HFFc6 (cell line): ENCODE measurements at regions not wholly inside any gene's neighbourhood (a gene's known extent, or its start where the extent isn't known, plus 50 kb on each side); places are given as distances from the start of the nearest gene placed in this dataset.

Source experiments
- DNase-seq: peaks from one replicate; pipeline ENCODE4 v3.0.0-alpha.2; 2018
- H3K27ac Mint-ChIP-seq: 2 replicates; pipeline ENCODE4 v1.8.0; 2020; ENCODE audit warnings: mild to moderate bottlenecking, mixed read lengths
- H3K27me3 Mint-ChIP-seq: 2 replicates; pipeline ENCODE4 v1.8.0; 2021; ENCODE audit warnings: mild to moderate bottlenecking, moderate library complexity, mixed read lengths; ENCODE audit not compliant: insufficient read depth
- H3K36me3 Mint-ChIP-seq: 2 replicates; pipeline ENCODE4 v1.8.0; 2021; ENCODE audit warnings: low read depth, mixed read lengths
- H3K4me1 Mint-ChIP-seq: 2 replicates; pipeline ENCODE4 v1.8.0; 2020; ENCODE audit warnings: low read depth, mixed read lengths
- H3K4me3 Mint-ChIP-seq: 2 replicates; pipeline ENCODE4 v1.8.0; 2020; ENCODE audit warnings: mild to moderate bottlenecking, moderate library complexity, mixed read lengths
- H3K9me3 Mint-ChIP-seq: 2 replicates; pipeline ENCODE4 v1.8.0; 2020; ENCODE audit warnings: mild to moderate bottlenecking, mixed read lengths
- CTCF ChIP-seq: fragments of 200-600 bp; sonication (generic); IDR thresholded peaks from 2 replicates; pipeline ENCODE4 v1.5.0; 2021; ENCODE audit warnings: antibody characterized with exemption, mild to moderate bottlenecking

GRCh38 chr3:146655333-146655996 is 50.3 kb upstream of the PLSCR5 start:
- Mint-ChIP-seq H3K27ac (no peak overlapping the region), H3K4me3 (no peak overlapping the region), H3K4me1 (no peaks in the 10 kb centered on the region), H3K36me3 (no peaks in the 10 kb centered on the region), H3K9me3 (no peaks in the 10 kb centered on the region; the same call in 1 of the 2 replicates), H3K27me3 (no peaks in the 10 kb centered on the region)
- TF ChIP-seq CTCF: no peak
- no peak for DNase-seq
